NCI-H2029 treated with DMSO at 0.1 percent for 48 hours (cell line): ENCODE measurements at regions not wholly inside any gene's neighbourhood (a gene's known extent, or its start where the extent isn't known, plus 50 kb on each side); places are given as distances from the start of the nearest gene placed in this dataset.

Source experiments
- DNase-seq: peaks from one replicate; lab custom pipeline; 2025; lab: John Stamatoyannopoulos, UW

DNA sequence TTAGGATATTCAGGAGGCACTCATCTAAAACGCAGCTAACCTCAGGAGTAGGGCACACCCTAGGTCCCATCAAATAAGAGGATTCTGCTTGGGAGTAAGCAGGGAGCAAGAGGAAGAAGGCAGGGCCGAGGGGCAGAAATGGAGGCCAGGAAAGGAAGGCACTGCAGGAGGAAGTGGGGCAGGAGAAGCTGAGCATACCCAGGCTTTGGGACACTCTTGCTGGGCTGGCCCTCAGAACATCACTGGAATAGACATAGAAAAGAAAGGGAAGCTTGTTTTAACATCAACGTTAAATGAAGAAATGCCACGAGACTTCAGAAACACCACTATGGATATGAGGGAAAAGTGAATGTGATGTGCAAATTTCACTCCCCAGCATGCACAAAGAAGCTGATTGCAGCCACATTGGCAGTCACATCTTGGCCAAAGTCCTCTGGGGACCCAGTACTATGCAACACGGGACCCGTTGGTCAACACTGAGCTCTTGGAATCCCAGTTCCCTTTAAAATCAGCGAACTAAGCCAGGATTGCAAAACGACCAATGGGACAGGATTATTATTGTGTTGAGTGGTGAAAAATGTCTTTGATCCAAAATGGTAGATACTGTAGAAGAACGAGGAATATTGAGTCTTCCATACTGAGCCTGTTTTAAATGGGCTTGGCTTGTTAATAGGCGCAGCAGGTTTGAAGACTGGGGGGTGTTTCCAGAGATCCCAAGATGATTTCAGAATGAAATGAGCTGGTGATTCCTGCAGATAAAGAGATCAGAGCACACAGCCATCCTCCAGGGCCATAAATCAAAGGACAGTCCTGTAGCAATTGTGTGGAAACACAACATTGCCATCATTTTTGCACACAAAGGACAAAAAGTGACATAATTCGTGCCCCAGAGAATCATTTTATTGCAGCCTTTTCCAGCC, 152.4 kb downstream of the TOMM20 start:
- no peak for DNase-seq

DNA sequence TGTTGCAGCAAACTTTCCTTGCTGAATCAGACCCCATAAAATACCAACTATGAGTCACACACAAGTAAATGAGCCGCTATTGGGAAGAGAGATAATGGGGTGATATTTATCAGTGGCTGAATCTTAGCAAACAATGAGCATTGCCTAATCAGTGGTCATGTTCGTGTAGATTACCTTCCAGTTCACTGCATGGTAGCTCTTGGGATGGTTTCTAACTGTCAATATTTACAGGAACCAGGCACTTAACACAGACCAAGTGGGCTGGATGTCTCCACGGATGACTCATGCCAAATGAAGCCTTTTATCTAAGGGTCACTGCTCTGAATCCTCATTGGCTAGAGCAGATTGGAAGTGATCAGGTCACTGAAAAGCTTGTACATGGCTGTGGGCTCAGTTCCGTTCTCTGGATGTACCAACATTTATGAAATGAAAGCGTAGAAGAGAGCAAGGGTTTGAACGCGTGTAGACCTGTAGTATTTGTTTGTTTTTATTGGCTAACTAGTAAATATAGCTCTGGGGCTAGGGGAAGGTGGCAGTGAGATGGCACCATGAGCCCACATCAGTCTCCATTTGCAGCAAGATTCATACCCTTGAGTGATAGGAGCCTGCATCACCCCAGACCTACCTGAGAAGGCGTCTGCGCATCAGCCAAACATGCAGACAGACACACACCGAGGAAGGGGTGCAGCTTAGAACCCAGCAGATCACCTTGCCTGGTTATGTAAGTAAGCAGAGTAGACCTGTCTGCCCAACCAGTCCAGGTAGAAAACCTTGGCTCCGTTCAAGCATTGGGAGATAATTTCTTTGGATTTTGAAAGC, 153.3 kb downstream of the TOMM20 start:
- DNase-seq = peak; percentile 94

- DNase-seq = peak; percentile 86
Measured at GRCh38 chr1:234973426-234974250, 155.0 kb downstream of the TOMM20 start.

DNA sequence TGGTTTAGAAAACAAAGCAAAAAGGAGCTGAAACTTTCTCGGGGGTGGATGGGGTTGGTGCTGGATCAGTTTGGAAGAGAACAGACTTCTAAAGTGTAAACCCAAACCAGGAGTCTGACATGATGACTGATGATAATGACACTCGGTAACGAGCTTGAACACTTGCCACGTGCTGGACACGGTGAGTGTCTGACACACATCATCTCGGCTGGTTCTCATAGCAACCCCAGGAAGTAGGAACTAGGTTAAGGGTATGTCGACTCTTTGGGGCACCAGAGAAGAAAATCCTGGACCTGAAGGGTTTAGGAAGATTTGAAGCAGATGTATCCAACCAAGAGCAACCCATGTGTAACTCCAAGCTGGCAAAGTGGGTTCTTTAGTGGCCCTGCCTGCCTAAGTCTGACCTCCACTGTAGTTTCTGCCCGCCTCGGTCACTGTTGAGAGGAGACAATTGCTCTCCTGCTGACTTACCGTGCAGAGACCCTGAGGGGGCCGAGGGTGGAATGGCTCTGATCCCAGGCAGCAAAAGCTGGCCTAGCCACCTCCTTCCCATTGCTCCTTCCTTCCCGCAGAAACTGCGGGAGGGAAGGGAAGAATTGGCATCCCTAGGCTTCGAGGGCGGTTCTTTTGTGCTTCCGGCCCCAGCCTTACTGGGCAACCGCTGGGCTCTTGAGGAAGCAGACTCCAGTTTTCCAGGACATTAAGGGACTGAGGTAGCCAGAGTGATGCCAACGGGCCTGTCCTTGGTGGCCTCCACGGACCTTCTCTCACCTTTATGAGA, 156.0 kb downstream of the TOMM20 start:
- DNase-seq = no peak

DNA sequence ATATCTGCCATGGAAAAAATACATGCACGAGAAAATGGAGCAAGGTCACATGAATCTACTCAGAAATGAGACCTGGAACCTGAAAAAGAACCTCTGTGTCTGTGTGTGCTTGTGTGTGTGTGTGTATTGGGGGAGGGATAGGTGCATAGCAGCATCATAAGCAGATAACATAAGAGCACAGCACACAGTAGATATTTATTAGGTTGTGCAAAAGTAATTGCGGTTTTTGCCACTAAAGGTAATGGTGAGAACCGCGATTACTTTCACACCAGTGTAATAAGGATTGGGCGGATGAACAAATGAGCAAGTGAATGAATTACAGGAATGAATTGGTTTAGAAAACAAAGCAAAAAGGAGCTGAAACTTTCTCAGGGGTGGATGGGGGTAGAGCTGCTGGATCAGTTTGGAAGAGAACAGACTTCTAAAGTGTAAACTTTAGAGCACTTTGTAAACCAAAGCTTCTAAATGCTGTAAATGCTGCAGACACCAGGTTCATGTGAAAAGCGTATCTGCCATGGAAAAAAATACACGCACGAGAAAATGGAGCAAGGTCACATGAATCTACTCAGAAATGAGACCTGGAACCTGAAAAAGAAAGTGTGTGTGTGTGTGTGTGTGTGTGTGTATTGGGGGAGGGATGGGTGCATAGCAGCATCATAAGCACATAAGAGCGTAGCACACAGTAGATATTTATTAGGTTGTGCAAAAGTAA, 156.9 kb downstream of the TOMM20 start:
- no peak for DNase-seq

GRCh38 chr1:234970731-234971476, 157.7 kb downstream of the TOMM20 start:
- DNase-seq = no peak

DNA sequence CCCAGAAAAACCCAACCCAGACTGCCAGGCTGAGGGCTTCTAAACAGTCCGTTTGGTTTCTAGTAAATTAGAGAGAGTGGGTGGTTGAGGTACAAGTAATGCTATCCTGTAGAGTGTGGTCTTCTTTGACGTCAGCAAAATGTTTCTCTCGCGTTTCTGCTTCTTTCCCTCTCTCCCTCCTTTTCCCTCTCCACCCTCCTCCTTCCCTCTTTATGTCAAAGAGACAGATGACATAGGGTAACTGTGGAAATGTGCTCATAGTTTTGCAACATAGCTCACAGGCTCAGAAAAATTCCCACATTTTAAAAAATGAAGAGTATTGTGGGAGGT, 158.3 kb downstream of the TOMM20 start:
- DNase-seq = no peak

DNA sequence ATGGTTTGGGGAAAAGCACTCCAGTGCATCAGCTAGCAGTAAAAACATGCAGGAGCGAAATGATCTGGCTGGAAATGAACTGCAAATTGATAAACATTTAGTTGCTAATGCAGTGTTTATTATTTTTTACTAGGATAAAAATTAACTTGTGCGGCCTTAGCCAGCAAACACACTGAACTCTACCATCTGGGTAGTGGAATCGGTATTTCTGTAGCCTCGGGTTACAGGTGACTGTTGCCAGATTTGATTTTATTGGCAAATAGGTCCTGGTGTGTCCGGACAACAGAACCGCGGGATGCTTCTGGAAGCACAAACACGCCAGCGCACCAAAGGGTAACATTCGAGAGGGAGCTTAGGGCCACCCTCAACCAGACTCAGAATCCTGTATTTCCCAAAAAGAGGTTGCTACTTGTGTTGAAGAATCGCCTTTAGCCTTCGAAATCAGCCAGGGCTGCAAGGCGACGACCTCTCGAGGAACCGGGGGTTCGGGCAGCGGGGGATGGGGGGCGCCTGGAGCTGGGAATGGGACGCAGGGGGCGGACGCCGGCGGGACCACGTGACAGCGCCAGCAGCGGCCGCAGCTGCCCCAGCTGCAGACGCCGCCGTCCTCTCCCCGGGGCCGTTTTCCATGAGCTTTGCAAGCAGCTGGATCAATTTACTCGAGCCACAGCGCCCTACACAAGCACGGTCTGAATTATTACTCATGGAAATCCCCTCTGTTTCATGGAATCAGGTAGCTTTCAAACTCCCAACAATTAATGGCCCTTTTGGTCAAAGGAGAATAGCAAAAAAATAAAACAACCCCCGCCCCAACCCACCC, 158.8 kb downstream of the TOMM20 start:
- no peak for DNase-seq

DNA sequence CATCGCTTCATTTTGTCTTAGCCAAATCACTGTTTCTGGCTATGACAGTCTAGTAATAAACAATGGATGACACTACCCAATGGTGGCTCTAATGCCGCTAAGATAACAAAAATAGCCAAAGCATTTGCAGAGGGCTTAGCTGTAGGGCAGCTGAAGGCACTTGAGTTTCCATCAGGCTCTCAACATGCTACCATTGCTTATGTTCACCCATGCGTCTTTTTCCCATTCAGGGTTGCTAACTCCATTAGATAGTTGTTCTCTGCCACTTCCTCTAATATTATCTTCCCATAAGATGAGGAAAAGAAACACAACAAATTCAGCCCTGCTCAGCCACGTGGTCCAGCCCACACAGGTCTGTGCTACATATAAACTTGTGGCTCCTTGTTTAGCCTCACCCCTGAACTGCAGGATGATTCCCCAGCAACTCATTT, 159.6 kb downstream of the TOMM20 start:
- DNase-seq = no peak

- peak; percentile 52 for DNase-seq
Measured at GRCh38 chr1:234968451-234968850, 160.2 kb downstream of the TOMM20 start.

GRCh38 chr1:234967121-234967520, 161.5 kb downstream of the TOMM20 start:
- DNase-seq = no peak

DNA sequence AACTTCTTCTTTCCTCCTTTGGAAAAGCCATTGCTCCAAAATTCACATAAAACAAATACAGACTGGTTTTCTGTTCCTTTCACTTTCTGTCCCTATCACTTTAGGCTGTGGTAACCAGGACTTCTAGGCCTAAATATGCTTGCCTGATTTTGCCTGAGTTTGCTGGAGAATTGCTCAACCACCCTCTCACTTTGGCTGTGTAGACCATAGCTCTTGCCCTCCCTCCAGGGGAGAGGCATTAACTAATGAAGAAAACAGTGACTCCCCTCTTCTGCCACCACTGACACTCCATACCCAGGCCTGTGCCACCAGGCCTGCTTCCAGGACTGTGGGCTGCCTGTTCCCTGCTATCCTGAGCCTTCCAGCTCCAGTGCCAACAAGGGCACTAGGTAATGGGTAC, 163.5 kb downstream of the TOMM20 start:
- DNase-seq = no peak

GRCh38 chr1:234963904-234964702, 164.5 kb downstream of the TOMM20 start:
- no peak for DNase-seq

DNA sequence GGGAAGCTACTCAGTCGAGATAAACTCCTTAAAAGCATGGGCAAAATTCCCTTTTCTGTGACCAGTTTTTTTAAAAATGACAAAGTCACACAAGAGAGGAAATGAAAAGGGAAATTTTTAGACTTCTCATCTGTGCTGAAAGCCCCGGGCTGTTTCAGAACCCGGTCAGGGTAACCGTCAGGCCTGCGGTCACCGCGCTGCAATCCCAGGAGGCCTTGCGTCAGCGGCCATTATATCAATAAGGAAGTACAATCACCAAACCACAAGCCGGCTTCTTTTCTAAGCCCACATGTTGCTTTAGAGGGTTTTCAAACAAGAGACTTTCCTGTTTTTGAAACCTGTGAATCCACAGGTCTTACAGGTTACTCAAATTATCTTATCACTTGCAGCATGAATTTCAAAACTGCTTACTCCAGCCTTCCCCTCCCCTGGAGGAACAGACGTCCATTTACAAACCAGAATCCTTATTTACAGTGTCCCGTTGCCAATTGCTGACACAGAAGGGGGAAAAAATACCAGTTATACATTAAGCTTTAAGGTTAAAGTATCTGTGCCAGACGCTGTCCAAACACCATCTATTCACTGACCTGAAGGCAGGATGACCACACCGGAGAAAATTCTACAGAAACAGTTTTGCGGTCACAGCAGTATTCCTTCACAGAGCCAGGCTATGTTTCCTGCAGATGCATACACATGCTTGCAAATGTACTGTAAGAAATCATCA, 165.3 kb downstream of the TOMM20 start:
- no peak for DNase-seq

DNA sequence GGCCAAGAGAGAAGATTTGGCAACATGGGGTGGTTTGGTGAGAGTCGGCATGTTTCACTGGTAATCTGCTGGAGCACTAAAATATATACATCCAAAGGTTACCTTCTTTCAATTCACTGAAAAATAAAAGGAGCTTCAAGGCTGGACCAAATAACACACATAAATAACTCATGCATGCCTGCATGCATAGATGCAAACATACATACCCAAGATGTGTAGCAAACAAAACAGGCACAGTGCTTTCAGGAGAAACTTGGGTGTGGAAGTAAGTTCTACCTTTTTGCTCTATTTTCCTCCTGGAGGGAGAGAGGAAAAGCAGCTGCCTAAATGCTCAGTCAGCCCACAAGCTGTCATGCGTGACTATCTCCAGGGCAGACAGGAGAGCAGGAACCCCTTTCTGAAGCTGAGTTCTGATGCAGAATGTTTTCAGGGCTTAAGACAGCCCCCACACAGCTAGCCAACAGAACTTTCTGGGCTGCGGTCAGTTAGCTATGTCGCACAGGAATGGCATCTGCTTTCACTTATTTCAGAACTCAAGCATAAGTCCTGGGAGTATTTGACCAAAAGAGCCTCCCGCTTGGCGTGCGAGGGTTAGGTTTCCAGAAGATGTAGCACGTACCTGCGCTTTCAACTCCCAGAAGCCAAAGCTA, 166.2 kb downstream of the TOMM20 start:
- DNase-seq = no peak

GRCh38 chr1:234961456-234962339, 166.9 kb downstream of the TOMM20 start:
- no peak for DNase-seq
